Esophagus muscularis mucosa (tissue), 4 donors: ENCODE measurements at regions not wholly inside any gene's neighbourhood (a gene's known extent, or its start where the extent isn't known, plus 50 kb on each side); places are given as distances from the start of the nearest gene placed in this dataset.

Experiments
- DNase-seq: peaks from one replicate; pipeline ENCODE4 v3.0.0-alpha.2; 2017; ENCODE audit errors: extremely low spot score
- H3K27ac ChIP-seq, 4 donors: fragments of 200-600 bp; sonication (generic); replicated peaks in 1 of 4; 1 replicate in 3 of 4; 2 replicates in 1 of 4; pipeline ENCODE4 v1.5.1; 2016 to 2019; ENCODE audit warnings: mild to moderate bottlenecking in 1 of 4
- H3K27me3 ChIP-seq, 4 donors: fragments of 200-600 bp; sonication (generic); one replicate each; pipeline versions ENCODE4 v1.5.1 to v1.6.0; 2016 to 2019
- H3K36me3 ChIP-seq, 4 donors: fragments of 200-600 bp; sonication (generic); one replicate each; pipeline ENCODE4 v1.5.1; 2016 to 2019
- H3K4me1 ChIP-seq, 4 donors: fragments of 200-600 bp; sonication (generic); one replicate each; pipeline ENCODE4 v1.5.1; 2016 to 2019
- H3K4me3 ChIP-seq, 4 donors: fragments of 200-600 bp; sonication (generic); 1 replicate in 2 of 4; 2 replicates in 2 of 4; pipeline ENCODE4 v1.5.1; 2016 to 2019; ENCODE audit warnings: mild to moderate bottlenecking in 4 of 4, moderate library complexity in 1 of 4
- H3K9me3 ChIP-seq, 4 donors: fragments of 200-600 bp; sonication (generic); 1 replicate in 3 of 4; 2 replicates in 1 of 4; pipeline ENCODE4 v1.5.1; 2016 to 2019
- CTCF ChIP-seq, 3 experiments: fragments of 200-600 bp in 2 of 3; fragments of 450-650 bp in 1 of 3; sonication (generic) in 2 of 3; IDR thresholded peaks; one replicate each; pipeline ENCODE4 v1.5.1; 2017 to 2019; ENCODE audit warnings: antibody characterized with exemption in 3 of 3, mild to moderate bottlenecking in 2 of 3, moderate library complexity in 1 of 3
- EP300 ChIP-seq: sonication (generic); formaldehyde crosslinking; IDR thresholded peaks from one replicate; pipeline ENCODE4 v1.6.1; 2017; ENCODE audit warnings: antibody characterized with exemption
- POLR2A ChIP-seq: fragments of 450-650 bp; IDR thresholded peaks from one replicate; pipeline ENCODE4 v1.6.1; 2017; ENCODE audit warnings: antibody characterized with exemption, moderate library complexity, mild to moderate bottlenecking, low read depth
- POLR2AphosphoS5 ChIP-seq, 2 donors: sonication (generic); formaldehyde crosslinking; IDR thresholded peaks; one replicate each; pipeline ENCODE4 v1.6.1; 2017; ENCODE audit warnings: antibody characterized with exemption in 2 of 2
- WGBS: methylation state at CpG from one replicate; pipeline ENCODE4 v1.1.5; 2018; 5-methylcytosine and 5-hydroxymethylcytosine counted together
- intact Hi-C: fragments of 100-400 bp; cut with DNase I; formaldehyde crosslinking; loops from one replicate; pipeline ENCODE4 v1.15.1; 2023

- 80% methylated on average over 2 of the region's 10 CpGs for WGBS
- TF ChIP-seq EP300 (no peak), POLR2A (no peak), POLR2AphosphoS5 (IDR thresholded peaks at IDR 0.05) (no peak), CTCF (IDR thresholded peaks at IDR 0.05) (no peak)
- H3K27ac ChIP-seq, result no peak overlapping the region
- no peaks in the 10 kb centered on the region for H3K36me3 ChIP-seq
- no peak for DNase-seq
- intact Hi-C loops, result no loop called here
- H3K27me3 ChIP-seq, result no peaks in the 10 kb centered on the region
- H3K4me1 ChIP-seq, result no peaks in the 10 kb centered on the region
- no peaks in the 10 kb centered on the region for H3K9me3 ChIP-seq
- H3K4me3 ChIP-seq, result no peak overlapping the region
These were observed 146.7 kb upstream of the USP15 start for GRCh38 chr12:62113366-62114011.

DNA sequence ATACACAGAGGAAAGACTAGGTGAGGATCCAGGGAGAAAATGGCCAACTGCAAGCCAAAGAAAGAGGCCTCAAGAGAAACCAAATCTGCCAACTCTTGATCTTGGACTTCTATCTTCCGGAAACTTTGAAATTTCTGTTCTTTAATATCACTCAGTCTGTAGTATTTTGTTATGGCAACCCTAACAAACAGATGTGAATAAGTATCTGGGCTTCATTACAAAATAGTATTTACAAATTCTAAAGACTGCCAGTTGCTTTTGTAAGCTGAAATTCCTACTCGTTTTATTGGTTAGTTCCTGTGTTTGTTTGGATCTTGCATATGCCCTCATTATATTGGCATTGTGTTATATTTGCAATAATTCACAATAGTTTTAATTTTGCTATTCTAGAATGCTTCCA is 143.2 kb upstream of the USP15 start:
- H3K4me1 ChIP-seq, result no peaks in the 10 kb centered on the region
- WGBS, result 25% methylated on average over 2 of the region's 2 CpGs
- intact Hi-C loops, result no loop called here
- H3K4me3 ChIP-seq, result no peak overlapping the region
- no peaks in the 10 kb centered on the region for H3K9me3 ChIP-seq
- no peaks in the 10 kb centered on the region for H3K36me3 ChIP-seq
- H3K27me3 ChIP-seq, result no peaks in the 10 kb centered on the region
- H3K27ac ChIP-seq, result no peak overlapping the region
- TF ChIP-seq CTCF (IDR thresholded peaks at IDR 0.05) (no peak), POLR2AphosphoS5 (IDR thresholded peaks at IDR 0.05) (no peak), EP300 (no peak), POLR2A (no peak)
- DNase-seq, result no peak

GRCh38 chr12:62123721-62124203 is 136.4 kb upstream of the USP15 start:
- Histone ChIP-seq H3K36me3 (no peaks in the 10 kb centered on the region), H3K4me1 (no peaks in the 10 kb centered on the region), H3K4me3 (no peak overlapping the region), H3K27ac (no peak overlapping the region), H3K9me3 (no peaks in the 10 kb centered on the region), H3K27me3 (no peaks in the 10 kb centered on the region)
- no peak for DNase-seq
- WGBS, result 32% methylated on average over 4 of the region's 4 CpGs
- intact Hi-C loops, result no loop called here
- TF ChIP-seq CTCF (IDR thresholded peaks at IDR 0.05) (peak; percentile 54 to 73 (median 61)), POLR2A (no peak)

DNA sequence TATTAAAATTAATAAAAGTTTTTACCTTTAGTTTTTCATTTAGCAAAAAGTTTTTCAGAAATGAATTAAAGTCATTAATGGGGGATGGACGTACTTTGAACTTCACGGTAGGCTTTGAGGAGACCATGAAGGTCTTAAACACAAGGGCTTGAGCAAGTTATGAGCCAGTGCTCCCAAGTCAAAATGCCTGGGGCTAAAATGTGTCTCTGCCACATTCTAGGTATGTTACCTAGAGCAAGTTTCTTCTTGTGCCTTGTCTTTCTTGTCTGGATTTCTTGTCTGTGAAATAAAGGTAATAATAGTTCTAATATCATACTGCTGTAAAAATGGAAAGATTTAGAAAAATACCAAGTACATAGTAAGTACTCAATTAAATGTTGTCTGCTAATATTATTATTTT is 132.7 kb upstream of the USP15 start:
- H3K9me3 ChIP-seq, result no peaks in the 10 kb centered on the region
- no peaks in the 10 kb centered on the region for H3K27me3 ChIP-seq
- 89% methylated on average over 2 of the region's 2 CpGs for WGBS
- H3K36me3 ChIP-seq, result no peaks in the 10 kb centered on the region
- intact Hi-C loops, result no loop called here
- DNase-seq, result no peak
- no peak for TF ChIP-seq POLR2AphosphoS5 (IDR thresholded peaks at IDR 0.05)
- TF ChIP-seq CTCF (IDR thresholded peaks at IDR 0.05), result no peak
- no peak for TF ChIP-seq POLR2A
- TF ChIP-seq EP300, result no peak
- H3K4me1 ChIP-seq, result no peaks in the 10 kb centered on the region
- H3K4me3 ChIP-seq, result no peak overlapping the region
- H3K27ac ChIP-seq, result no peak overlapping the region
